ENCODE measurements at regions not wholly inside any gene's neighbourhood (a gene's known extent, or its start where the extent isn't known, plus 50 kb on each side); places are given as distances from the start of the nearest gene placed in this dataset.

DNA sequence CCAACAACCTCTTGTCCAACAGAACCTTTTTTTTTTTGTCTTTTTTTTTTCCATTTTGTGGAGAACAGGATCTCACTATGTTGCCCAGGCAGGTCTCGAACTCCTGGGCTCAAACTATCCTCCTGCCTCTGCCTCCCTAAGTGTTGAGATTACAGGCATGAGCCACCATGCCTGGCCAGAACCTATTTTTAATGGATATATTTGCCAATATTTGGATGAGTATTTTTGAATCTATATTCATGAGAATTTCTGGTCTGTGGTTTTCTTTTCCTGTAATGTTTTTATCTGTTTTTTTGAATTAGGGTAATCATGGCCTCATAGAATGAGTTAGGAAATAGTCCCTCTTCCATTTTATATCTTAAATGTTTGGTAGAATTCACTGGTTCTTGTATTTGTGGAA is 70.4 kb upstream of the RET start:
- in situ Hi-C loops (cut with MboI; ENCODE audit: low sequenced_read_pairs, unreplicated experiment), result no loop called here
- TF ChIP-seq, protein P1, sequence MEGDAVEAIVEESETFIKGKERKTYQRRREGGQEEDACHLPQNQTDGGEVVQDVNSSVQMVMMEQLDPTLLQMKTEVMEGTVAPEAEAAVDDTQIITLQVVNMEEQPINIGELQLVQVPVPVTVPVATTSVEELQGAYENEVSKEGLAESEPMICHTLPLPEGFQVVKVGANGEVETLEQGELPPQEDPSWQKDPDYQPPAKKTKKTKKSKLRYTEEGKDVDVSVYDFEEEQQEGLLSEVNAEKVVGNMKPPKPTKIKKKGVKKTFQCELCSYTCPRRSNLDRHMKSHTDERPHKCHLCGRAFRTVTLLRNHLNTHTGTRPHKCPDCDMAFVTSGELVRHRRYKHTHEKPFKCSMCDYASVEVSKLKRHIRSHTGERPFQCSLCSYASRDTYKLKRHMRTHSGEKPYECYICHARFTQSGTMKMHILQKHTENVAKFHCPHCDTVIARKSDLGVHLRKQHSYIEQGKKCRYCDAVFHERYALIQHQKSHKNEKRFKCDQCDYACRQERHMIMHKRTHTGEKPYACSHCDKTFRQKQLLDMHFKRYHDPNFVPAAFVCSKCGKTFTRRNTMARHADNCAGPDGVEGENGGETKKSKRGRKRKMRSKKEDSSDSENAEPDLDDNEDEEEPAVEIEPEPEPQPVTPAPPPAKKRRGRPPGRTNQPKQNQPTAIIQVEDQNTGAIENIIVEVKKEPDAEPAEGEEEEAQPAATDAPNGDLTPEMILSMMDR (IDR thresholded peaks at IDR 0.05; ENCODE audit: borderline replicate concordance, control extremely low read depth, extremely low read depth, insufficient read depth, missing control alignments), result no peak
- DNase-seq (ENCODE audit: low spot score), result no peak

DNA sequence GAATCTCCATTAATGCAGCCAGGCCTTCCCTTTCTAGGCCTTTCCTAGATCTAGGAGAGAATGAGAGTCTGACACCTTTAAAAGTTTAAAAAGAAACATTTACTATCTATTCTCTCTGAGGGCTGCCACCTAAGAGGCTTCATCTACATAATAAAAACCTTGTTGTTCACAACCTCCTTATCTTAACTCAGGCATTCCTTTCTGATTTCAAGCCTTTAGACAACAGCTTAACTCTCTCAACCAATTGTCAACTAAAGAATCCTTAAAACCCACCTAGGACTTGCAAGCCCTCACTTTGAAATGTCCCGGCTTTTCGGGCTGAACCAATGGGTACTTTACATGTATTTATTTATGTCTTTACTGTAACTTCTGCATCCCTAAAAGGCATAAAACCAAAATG is 64.3 kb upstream of the RET start:
- TF ChIP-seq, protein P1 (IDR thresholded peaks at IDR 0.05; ENCODE audit: borderline replicate concordance, control extremely low read depth, extremely low read depth, insufficient read depth, missing control alignments), result no peak
- in situ Hi-C loops (cut with MboI; ENCODE audit: low sequenced_read_pairs, unreplicated experiment), result no loop called here
- no peak for DNase-seq (ENCODE audit: low spot score)

DNA sequence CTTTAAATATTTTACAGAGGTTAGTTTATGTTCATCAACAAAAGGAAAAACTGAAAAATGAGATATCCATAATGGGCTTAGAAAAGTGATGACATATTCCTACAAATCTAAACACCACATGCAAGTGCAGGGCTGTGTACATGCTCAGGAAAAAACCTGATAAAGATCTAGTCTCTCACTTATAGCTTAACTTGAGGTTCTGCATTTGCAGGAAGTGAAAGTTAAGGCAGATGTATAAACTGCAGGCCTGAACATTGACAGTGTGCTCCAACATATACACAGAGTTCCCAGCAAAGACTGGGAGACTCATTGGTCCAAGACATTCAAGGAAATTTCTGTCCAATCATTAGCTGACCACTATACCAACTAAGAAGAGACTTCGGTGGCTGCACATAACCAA is 63.8 kb upstream of the RET start:
- in situ Hi-C loops (cut with MboI; ENCODE audit: low sequenced_read_pairs, unreplicated experiment), result no loop called here
- DNase-seq (ENCODE audit: low spot score), result no peak
- TF ChIP-seq, protein P1 (IDR thresholded peaks at IDR 0.05; ENCODE audit: borderline replicate concordance, control extremely low read depth, extremely low read depth, insufficient read depth, missing control alignments), result no peak

DNA sequence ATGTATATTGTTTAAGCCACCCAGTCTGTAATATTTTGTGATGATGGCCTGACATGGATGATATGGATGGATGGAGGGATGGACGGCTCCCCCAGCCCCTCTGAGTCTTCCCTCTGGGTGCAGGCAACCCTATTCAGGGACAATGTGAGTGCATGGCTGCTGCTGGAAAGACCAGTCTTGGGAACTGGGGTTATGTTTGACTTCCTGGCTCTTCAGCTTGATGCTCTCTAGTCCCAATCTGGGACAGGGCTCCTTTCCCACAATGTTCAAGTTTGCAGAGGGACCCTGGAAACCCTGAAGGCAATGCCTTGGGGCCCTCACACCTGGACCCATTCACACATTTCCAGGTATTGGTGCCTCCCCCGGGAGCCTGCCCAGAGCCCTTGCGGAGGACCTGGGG is 52.3 kb upstream of the RET start:
- in situ Hi-C loops (cut with MboI; ENCODE audit: low sequenced_read_pairs, unreplicated experiment), result no loop called here
- TF ChIP-seq, protein P1 (IDR thresholded peaks at IDR 0.05; ENCODE audit: borderline replicate concordance, control extremely low read depth, extremely low read depth, insufficient read depth, missing control alignments), result no peak
- no peak for DNase-seq (ENCODE audit: low spot score)

DNA sequence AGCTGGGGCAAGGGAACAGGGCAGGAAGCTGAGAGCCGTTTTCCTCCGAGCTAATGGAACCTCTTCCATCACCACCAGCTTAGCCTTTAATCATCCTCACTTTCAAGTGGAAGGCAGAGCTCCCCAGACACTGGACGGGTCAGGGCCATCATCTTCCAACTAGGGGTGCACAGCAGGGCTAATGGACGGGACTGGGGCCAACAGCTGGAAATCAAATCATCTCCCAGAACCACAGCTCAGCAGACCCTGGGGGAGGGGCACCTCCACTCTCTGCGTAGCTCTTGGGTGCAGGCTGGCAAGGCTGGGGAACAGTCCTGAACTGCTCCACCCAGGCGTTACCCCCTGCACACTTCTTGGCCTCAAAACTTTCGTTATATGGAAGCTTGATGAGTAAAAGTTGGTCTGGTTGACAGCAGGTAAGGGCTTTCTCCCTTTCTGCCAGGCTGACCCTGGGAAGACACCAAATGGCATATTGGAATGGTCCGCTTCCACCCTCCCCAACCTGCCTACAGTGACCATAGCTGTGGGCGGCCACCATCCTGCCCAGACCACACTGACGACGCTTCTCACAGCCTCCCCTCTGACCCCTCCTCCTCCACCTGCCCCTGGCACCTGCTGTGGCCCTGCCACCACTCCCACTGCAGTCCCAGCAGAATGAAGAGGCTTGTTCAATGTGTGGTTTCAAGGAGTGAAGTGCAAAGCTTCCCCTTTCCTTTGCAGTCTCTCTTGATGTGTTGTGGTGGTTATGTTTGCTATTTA is 51.7 kb upstream of the RET start:
- TF ChIP-seq, protein P1 (IDR thresholded peaks at IDR 0.05; ENCODE audit: borderline replicate concordance, control extremely low read depth, extremely low read depth, insufficient read depth, missing control alignments), result no peak
- no peak for DNase-seq (ENCODE audit: low spot score)
- in situ Hi-C loops (cut with MboI; ENCODE audit: low sequenced_read_pairs, unreplicated experiment), result no loop called here

DNA sequence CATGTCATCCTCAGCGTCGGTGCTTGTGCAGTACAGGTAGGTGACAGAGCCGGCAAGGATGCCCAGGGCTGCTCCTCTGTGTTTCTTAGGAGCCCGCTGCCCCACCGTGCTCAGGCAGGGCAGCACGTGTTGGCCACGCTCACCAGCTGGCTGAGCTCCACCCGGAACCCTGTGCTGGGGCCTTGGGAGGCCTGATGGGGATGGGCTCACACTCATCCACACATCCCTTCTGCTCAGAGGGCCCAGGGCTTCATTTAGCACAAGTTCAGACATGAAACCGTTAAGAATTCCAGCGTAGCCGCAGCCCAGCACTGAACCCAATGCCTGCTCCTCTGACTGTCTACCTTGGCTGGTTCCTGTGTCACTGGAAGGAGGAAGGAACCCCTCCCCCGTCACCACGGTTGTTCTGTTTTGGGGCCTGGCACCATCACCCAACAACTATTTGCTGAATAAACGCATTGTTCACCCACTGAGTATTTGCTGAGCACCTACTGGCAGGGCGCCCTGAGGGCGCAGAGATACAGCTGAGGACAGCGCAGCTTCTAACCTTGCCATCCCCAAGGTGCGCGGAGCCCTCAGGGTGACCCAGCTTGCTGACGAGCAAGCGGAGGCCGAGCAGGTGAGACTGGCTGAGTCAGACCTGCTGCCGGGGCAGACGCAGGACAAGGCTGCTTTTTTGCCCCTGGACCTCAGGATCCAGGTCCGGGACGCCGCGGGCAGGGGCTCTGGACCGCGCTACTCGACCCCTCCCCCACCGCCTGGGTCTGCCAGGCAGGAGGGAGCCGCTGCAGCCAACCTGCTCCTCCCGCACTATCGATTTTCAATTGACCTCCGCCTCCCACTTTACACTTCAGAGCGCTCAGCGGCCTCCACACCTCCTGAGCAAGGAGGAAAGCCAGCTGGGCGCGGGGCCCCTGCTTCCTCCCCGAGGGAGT is 50.6 kb upstream of the RET start:
- DNase-seq (ENCODE audit: low spot score), result no peak
- TF ChIP-seq, protein P1 (IDR thresholded peaks at IDR 0.05; ENCODE audit: borderline replicate concordance, control extremely low read depth, extremely low read depth, insufficient read depth, missing control alignments), result no peak
- in situ Hi-C loops (cut with MboI; ENCODE audit: low sequenced_read_pairs, unreplicated experiment), result no loop called here
